ENCODE measurements at regions not wholly inside any gene's neighbourhood (a gene's known extent, or its start where the extent isn't known, plus 50 kb on each side); places are given as distances from the start of the nearest gene placed in this dataset.

DNA sequence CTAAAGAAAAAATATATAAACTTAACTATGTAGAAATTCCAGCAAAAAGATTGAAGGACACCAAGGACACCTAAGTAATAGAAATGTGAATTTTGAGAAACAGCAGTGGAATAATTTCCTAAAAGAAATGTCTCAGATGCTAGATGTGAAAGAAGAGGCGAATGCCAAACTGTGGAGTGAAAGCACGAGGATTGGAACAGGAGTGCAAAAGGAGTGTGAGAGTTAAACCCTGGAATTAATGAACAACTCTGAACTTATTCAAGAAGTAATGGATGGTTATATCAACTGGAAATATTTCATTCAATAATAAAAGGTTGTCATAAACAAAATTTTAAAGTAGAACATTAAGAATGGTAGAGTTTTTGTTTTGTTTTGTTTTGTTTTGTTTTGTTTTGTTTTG is 78.5 kb upstream of the SGIP1 start:
- TF ChIP-seq, protein P1, sequence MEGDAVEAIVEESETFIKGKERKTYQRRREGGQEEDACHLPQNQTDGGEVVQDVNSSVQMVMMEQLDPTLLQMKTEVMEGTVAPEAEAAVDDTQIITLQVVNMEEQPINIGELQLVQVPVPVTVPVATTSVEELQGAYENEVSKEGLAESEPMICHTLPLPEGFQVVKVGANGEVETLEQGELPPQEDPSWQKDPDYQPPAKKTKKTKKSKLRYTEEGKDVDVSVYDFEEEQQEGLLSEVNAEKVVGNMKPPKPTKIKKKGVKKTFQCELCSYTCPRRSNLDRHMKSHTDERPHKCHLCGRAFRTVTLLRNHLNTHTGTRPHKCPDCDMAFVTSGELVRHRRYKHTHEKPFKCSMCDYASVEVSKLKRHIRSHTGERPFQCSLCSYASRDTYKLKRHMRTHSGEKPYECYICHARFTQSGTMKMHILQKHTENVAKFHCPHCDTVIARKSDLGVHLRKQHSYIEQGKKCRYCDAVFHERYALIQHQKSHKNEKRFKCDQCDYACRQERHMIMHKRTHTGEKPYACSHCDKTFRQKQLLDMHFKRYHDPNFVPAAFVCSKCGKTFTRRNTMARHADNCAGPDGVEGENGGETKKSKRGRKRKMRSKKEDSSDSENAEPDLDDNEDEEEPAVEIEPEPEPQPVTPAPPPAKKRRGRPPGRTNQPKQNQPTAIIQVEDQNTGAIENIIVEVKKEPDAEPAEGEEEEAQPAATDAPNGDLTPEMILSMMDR (IDR thresholded peaks at IDR 0.05; ENCODE audit: low read length) = no peak
- TF ChIP-seq EZH2 (IDR thresholded peaks at IDR 0.05; ENCODE audit: borderline replicate concordance, low read length) = no peak

Data from OCI-LY1 (cell line).